ENCODE measurements at regions not wholly inside any gene's neighbourhood (a gene's known extent, or its start where the extent isn't known, plus 50 kb on each side); places are given as distances from the start of the nearest gene placed in this dataset.
"Not testable (repeated sequence)": the region's sequence is repeated elsewhere in the genome, so short reads cannot be mapped to it uniquely, and the experiment has no call there.

DNA sequence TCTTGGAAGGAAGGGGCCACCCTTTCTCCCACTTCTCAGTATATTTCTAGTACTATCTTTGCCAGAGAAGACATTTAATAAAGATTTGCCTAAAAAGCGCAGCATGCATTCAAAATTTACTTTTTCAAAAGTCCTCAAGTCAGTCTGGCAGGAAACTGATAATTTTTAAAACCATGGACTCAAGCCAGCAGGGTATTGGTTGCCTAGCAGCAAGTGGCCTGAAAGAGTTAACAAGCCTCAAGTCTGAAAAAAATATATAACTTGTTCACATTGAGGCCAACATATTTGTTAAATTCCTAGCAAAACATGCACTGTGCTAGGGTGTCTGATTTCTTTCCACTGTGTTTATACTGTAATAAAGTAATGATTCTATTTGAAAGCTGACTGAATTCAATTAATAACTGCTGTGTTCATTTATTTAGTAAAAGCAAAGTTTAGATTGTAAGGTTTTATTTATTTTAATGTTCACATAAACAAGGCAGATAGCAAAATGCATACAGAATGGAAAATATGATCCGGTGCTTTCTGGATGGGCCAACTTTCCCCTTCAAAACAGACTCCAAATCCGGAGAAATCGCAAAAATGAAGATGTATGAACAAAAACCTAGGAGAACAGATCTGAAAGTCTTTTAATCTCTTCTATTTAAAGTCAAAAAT lies 218.5 kb upstream of the FGF13 start:
- no peak for DNase-seq (ENCODE audit: low spot score)

GRCh38 chrX:138928737-138929459 lies 217.4 kb upstream of the FGF13 start:
- no peak for DNase-seq (ENCODE audit: low spot score)

DNA sequence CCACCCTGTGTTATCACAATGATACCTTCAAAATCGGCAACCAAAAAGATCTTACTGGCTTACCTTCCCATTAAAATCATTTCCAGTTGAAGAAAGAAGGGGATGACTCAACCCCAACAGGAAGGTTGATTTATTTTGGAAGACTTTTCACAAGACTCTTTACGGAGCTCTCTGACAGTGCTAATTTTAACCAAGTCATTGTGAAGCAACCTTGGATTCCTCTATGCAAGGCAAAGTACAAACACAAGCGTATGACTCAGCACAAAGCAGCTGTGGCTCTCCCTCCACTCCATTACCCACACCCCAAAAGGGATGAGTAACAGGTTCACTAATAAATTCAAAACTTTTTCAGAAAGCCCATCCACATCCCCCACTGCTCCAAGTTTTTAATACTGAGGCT lies 213.8 kb upstream of the FGF13 start:
- DNase-seq (ENCODE audit: low spot score): peak; percentile 67

DNA sequence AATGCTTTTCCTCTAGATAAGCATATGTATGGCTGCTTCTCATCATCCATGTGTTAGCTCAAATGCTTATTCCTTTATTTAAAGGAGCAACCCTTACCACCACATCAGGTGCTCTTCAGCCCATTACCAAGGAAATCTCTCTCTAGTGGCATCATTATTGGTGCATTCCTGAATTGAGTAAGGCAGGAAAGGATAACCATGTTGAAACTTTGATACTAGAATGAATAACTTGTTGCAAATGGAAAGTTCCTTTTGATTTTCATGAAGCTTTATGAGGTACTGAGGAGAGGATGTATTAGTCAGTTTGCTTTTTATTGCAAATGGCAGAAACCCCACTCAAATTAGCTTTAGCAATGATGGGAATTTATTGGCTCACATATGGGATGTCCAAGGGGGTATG lies 212.3 kb upstream of the FGF13 start:
- DNase-seq (ENCODE audit: low spot score): no peak

DNA sequence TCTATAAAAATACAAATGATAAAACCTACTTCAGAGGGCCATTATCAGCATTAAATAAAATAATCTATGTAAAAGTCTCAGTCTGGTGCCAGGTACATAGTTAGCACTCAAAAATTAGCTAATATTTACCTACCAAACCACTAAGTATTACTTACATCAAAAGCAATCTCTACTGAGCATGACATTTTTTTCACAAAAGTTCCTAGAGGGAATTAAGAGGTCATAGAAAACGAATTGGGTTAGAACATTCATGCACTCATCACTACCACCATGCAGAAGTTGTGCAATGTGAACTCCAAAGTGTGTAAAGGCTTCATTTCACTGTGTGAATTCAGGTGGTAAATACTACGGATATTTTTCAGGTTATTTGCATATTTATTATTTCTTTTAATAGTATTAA lies 209.5 kb upstream of the FGF13 start:
- DNase-seq (ENCODE audit: low spot score): no peak

DNA sequence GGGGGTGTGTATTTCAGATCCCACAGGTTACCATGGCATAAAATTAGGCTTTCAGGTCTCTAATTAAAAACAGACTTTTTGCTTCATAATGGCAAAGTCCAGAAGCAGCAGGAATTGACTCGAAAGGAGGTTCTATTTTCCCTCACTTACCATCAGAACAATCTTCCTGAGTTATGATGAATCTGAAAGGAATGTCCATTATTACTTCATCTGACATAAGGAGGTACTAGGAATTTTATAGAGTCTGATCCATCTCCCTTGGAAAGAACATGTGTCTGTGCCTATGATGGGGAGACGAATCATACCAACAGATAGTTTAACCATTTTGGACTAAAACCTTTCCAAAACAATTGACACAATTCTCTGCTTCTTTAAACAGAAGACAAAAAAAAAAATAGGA lies 206.3 kb upstream of the FGF13 start:
- peak; percentile 44 for DNase-seq (ENCODE audit: low spot score)

DNA sequence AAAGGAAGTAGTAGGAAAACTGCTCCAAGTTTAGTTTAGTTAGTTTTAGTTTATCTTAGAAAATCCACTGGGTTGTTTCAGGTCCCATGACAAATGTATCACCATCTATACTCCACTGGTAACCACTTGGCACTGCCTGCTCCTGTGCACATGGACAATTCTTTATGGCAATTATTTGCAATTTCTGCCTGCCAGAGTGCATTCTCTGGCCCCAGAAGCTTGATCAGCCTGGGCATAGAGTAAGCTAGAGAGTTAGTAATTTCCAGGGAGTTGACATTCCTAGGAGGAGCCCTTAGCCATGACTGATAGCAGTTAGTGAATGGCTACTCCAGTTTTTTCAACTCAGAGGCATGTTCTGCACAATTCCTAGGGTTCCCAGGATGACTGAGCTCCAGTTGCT lies 203.2 kb upstream of the FGF13 start:
- DNase-seq (ENCODE audit: low spot score): peak; percentile 3

- DNase-seq (ENCODE audit: low spot score): no peak
Observed at GRCh38 chrX:138908577-138908976, 197.1 kb upstream of the FGF13 start.

DNA sequence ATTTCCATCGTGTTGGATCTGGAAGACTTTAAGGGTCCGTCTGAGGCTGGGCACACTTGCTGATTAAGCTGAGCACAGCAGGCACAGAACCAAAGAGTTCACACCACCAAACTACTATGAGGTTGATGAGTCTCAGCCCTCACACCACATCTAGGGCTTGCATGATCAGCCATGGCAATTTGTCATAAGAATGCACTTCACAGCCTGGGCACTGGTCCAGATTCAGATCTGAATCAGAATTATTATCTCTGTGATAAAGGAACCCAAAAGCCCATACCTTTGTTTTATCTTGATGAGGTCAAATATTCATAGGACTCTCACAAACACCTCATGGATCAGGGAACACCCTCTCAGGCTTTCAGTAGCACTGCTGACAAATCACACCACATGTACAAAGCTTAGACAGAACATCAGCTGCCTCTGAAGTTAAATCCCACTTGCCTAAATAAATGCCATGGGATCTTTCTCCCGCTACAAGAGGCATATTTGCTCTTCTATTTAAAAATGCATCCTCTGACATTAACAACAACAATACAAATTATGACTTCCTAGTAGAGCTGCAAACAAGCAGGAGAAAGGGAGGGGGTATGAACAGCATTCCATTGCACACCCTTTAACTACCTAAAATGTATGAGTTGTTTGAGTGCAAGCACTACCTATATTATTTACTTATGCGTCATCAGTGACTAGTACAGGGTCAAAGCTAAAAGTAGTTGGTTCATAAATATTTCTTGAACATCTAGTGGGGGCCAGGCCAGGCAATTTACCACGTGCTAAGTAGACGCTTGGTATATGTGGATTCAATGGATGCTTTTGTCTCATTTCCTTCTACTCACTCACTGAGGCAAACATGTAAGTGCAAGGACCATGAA lies 186.3 kb upstream of the FGF13 start:
- DNase-seq (ENCODE audit: low spot score): no peak

DNA sequence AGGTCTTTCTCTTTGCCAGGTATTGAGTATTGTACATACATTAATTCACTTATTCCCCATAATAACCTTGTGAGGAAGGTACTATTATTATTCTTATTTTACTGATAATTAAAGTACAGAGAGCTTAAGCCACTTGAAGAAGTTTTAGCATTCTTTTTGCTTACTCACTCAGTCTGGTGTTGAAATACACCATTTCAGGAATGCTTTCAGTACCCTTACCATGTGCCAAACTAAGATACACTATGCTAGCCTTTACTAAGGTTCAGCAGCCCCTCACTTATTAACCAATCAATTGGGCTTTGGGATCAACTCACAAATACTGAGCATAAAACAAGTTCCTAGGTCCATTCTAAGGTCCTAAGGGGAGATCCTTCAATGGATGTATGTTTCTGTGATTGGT lies 179.0 kb upstream of the FGF13 start:
- DNase-seq (ENCODE audit: low spot score): peak; percentile 43

- no peak for DNase-seq (ENCODE audit: low spot score)
Observed at GRCh38 chrX:138889149-138889548, 177.6 kb upstream of the FGF13 start.

DNA sequence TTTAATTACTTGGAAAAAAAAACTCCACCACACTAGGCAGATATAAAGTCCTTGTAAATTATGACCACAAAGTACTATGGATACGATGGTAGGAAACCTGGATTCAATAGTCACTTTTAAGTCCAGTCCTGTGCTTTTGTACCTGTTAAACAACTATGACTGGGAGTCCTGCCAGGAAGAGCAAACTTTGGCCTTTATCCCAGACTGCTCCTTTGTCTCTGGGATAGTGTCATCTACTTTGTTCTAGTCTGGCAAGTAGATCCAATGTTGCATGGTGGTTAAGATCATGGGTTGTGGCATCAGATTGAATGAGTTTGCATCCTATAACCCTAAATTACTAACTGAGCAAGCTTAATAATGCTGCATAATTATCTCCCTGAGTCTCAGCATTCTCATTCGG lies 175.3 kb upstream of the FGF13 start:
- no peak for DNase-seq (ENCODE audit: low spot score)

- no peak for DNase-seq (ENCODE audit: low spot score)
Observed at GRCh38 chrX:138885886-138886285, 174.4 kb upstream of the FGF13 start.

- DNase-seq (ENCODE audit: low spot score): not testable (repeated sequence)
Observed at GRCh38 chrX:138880293-138880692, 168.8 kb upstream of the FGF13 start.

GRCh38 chrX:138877746-138878145 lies 166.2 kb upstream of the FGF13 start:
- no peak for DNase-seq (ENCODE audit: low spot score)

DNA sequence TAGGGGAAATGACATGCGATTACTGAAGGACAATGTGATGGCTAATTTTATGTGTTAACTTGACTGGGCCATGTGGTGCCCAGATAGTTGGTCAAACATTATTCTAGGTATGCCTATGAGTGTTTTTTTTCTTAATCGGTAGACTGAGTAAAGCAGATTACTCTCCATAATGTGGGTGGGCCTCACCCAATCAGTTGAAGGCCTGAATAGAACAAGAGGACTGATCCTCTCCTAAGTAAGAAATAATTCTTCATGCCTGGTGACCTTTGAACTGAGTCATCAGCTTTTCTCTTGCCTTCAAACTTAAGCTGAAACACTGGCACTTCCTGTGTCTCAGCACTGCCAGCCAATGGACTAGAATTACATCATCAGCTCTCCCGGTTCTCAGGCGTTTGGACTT lies 164.0 kb upstream of the FGF13 start:
- no peak for DNase-seq (ENCODE audit: low spot score)

DNA sequence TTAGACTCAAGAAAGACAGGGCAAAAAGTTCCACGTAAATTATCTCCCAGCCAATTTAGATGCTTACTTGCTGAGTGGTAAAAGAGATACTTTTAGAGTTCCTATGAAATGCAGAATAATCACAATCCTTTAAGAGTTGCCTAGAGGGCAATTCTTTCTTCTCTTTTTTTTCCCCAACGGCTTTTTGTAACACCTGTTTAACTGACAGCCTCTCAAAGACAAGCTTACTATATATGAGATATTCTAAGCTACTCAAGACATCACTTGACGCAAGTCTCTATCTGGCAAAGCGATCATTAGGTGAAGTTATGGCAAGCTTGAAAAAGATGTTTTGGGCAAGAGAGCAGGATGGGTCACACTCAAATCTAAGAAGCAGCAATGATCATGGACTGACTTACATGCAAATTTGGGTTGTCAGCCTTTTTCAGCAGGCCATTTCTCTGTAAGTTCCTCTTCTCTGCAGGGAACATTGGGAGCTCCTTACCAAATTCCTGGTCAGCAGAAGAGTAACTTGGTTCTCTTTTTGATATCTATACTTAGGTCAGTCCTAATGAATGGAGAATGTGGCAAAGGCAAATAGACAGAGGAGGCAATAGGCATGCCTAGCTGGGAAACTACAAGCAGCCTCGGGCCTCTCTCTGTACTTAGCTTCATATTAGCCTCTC lies 162.9 kb upstream of the FGF13 start:
- DNase-seq (ENCODE audit: low spot score): no peak

- not testable (repeated sequence) for DNase-seq (ENCODE audit: low spot score)
Observed at GRCh38 chrX:138873640-138874039, 162.1 kb upstream of the FGF13 start.

GRCh38 chrX:138872537-138872936 lies 161.0 kb upstream of the FGF13 start:
- DNase-seq (ENCODE audit: low spot score): no peak

GRCh38 chrX:138871739-138872138 lies 160.2 kb upstream of the FGF13 start:
- no peak for DNase-seq (ENCODE audit: low spot score)

GRCh38 chrX:138866643-138867042 lies 155.1 kb upstream of the FGF13 start:
- no peak for DNase-seq (ENCODE audit: low spot score)

DNA sequence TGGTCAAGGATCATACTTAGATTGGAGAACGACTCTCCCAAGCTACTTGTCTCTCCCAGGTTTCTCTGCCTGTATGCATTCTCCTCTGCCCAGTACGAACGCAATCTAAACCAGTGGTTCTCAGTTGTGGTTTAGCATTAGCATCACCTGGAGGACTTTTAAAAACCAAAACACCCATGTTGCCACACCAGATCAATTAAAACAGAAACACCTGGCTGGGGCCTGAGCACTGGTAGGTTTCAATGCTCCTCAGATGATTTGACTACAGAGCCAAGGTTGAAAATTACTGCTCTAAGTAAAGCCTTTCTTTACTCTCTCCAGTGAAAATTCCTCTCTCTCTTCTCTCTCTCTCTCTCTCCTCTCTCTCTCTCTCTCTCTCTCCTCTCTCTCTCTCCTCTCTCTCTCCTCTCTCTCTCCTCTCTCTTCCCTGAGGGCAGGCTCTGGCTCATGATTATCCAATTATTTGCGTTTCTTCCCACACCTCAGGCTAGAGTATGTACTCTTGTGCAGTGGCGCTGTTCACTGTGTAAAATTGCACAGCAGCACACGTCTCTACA lies 153.7 kb upstream of the FGF13 start:
- DNase-seq (ENCODE audit: low spot score): no peak

Measured in GM03348 (cell line).